HEK293T (cell line): ENCODE measurements at regions not wholly inside any gene's neighbourhood (a gene's known extent, or its start where the extent isn't known, plus 50 kb on each side); places are given as distances from the start of the nearest gene placed in this dataset.

Experiments
- ARNT ChIP-seq: fragments of 450-650 bp; IDR thresholded peaks from 2 replicates; pipeline ENCODE4 v1.6.1; 2017; ENCODE audit warnings: mild to moderate bottlenecking
- BHLHE40 ChIP-seq: fragments of 450-650 bp; IDR thresholded peaks from 2 replicates; pipeline ENCODE4 v1.6.1; 2016; ENCODE audit warnings: mild to moderate bottlenecking, moderate library complexity, borderline replicate concordance
- FOXK2 ChIP-seq: fragments of 450-650 bp; IDR thresholded peaks from 2 replicates; pipeline ENCODE4 v1.6.1; 2016; ENCODE audit warnings: mild to moderate bottlenecking
- FOXM1 ChIP-seq: fragments of 450-650 bp; IDR thresholded peaks from 2 replicates; pipeline ENCODE4 v1.6.1; 2017; ENCODE audit warnings: mild to moderate bottlenecking, borderline replicate concordance
- L3MBTL2 ChIP-seq: fragments of 450-650 bp; conservative IDR thresholded peaks from 2 replicates; pipeline ENCODE4 v1.6.1; 2016; ENCODE audit warnings: mild to moderate bottlenecking
- LEF1 ChIP-seq: fragments of 450-650 bp; IDR thresholded peaks from 2 replicates; pipeline ENCODE4 v1.6.1; 2017; ENCODE audit warnings: mild to moderate bottlenecking, borderline replicate concordance
- SP1 ChIP-seq: fragments of 450-650 bp; IDR thresholded peaks from 2 replicates; pipeline ENCODE4 v1.6.1; 2017

- no peak for TF ChIP-seq ARNT
- TF ChIP-seq FOXK2: no peak
- no peak for TF ChIP-seq FOXM1
- no peak for TF ChIP-seq SP1
- TF ChIP-seq LEF1: no peak
- no peak for TF ChIP-seq BHLHE40
- TF ChIP-seq L3MBTL2: no peak
Measured at GRCh38 chr5:13003457-13003856, 941.0 kb downstream of the DNAH5 start.
